ENCODE measurements at regions not wholly inside any gene's neighbourhood (a gene's known extent, or its start where the extent isn't known, plus 50 kb on each side); places are given as distances from the start of the nearest gene placed in this dataset.
"Not testable (repeated sequence)": the region's sequence is repeated elsewhere in the genome, so short reads cannot be mapped to it uniquely, and the experiment has no call there.

GRCh38 chr12:114835031-114835430 is 151.1 kb upstream of the TBX3 start:
- H3K4me3 ChIP-seq (ENCODE audit: low read depth, poor library complexity, severe bottlenecking): no peak overlapping the region
- DNase-seq (ENCODE audit: low spot score in 2 of 2): no peak
- TF ChIP-seq CTCF (IDR thresholded peaks at IDR 0.05) (no peak), POLR2A (IDR thresholded peaks at IDR 0.05) (no peak)
- WGBS, 2 donors: 62 to 80% methylated on average over 2 of the region's 2 CpGs
- intact Hi-C loops (cut with DNase I; ENCODE audit: low total_unique reads): no loop called here

GRCh38 chr12:114834621-114835020 is 150.6 kb upstream of the TBX3 start:
- WGBS, 2 donors: 56 to 58% methylated on average over 3 of the region's 3 CpGs
- intact Hi-C loops (cut with DNase I; ENCODE audit: low total_unique reads): no loop called here
- no peak overlapping the region for H3K4me3 ChIP-seq (ENCODE audit: low read depth, poor library complexity, severe bottlenecking)
- no peak for TF ChIP-seq POLR2A (IDR thresholded peaks at IDR 0.05)
- no peak for TF ChIP-seq CTCF (IDR thresholded peaks at IDR 0.05)
- DNase-seq (ENCODE audit: low spot score in 2 of 2): no peak

DNA sequence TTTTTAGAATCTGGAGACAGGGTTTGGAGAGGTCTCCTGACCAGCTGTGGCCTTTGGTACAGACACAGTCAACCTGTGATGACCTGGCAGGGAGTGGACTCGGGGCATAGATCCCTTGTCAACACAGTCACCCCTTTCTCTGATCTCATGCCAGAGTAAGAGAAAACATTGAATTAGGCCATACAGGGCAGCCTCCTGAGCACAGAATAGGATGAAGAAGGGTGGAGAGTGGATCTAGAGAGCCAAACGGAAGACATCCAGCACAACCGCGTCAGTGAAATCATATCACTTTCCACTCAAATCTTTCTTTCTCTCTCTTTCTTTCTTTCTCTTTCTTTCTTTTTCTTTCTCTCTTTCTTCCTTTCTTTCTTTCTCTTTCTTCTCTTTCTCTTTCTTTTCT is 145.9 kb upstream of the TBX3 start:
- no peak for DNase-seq (ENCODE audit: low spot score in 2 of 2)
- TF ChIP-seq CTCF (IDR thresholded peaks at IDR 0.05) (no peak), POLR2A (IDR thresholded peaks at IDR 0.05) (no peak)
- no peak overlapping the region for H3K4me3 ChIP-seq (ENCODE audit: low read depth, poor library complexity, severe bottlenecking)
- WGBS, 2 donors: 87 to 98% methylated on average over 4 of the region's 4 CpGs
- intact Hi-C loops (cut with DNase I; ENCODE audit: low total_unique reads): no loop called here

DNA sequence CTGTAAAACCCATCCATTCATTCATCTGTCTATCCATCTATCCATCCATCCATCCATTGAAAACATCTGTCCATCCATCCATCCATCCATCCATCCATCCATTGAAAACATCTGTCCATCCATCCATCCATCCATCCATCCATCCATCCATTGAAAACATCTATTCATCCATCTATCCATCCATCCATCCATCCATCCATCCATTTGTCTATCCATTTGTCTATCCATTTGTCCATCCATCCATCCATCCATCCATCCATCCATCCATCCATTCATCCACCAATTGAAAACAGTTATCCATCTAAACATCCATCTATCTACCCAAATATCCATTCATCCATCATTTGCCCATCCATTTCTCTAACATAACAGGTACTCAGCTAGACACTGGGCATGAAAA is 145.3 kb upstream of the TBX3 start:
- DNase-seq (ENCODE audit: low spot score in 2 of 2); H3K4me3 ChIP-seq (ENCODE audit: low read depth, poor library complexity, severe bottlenecking); intact Hi-C loops (cut with DNase I; ENCODE audit: low total_unique reads): not testable (repeated sequence)

DNA sequence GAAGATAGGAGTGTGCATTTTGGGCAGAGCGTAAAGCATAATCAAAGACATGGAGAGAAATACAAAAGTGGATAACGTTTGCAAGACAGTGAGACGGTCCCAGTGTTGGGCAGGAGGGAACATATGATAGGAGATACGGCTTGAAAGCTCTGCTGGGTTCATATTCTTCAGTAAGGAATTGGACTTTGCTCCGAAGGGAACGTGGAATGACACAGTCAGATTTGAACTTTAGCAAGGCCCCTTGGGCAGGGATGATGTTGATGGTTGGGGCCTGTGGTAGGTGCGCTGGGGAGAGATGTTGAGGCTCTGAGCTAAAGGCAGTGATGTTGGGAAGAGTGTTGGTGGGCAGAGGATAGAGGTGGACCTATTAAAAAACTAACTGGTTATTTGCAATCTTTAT is 143.5 kb upstream of the TBX3 start:
- no peak overlapping the region for H3K4me3 ChIP-seq (ENCODE audit: low read depth, poor library complexity, severe bottlenecking)
- WGBS, 2 donors: 93 to 94% methylated on average over 7 of the region's 7 CpGs
- TF ChIP-seq CTCF (IDR thresholded peaks at IDR 0.05) (no peak), POLR2A (IDR thresholded peaks at IDR 0.05) (no peak)
- intact Hi-C loops (cut with DNase I; ENCODE audit: low total_unique reads): no loop called here
- DNase-seq (ENCODE audit: low spot score in 2 of 2): no peak

DNA sequence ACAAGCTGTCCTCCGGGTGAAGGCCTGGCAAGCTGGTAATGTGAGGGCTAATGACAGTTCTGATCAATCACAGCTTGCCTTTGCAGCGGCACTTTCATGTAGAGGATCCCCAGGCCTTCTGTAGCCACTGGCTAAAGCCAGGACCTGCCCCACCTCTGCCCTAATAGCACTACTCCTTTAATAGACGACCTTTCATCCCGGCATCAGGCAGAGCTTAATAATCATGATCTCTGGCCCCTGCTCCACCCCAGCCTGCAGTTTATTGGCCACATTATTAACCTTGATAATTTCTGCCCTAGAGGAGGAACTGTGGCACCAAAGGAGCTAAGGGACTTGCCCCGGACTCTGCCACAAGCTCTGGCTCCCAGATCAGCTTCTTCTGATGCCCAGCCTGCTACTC is 142.3 kb upstream of the TBX3 start:
- DNase-seq (ENCODE audit: low spot score in 2 of 2): no peak
- H3K4me3 ChIP-seq (ENCODE audit: low read depth, poor library complexity, severe bottlenecking): no peak overlapping the region
- WGBS, 2 donors: 79 to 87% methylated on average over 5 of the region's 5 CpGs
- TF ChIP-seq POLR2A (IDR thresholded peaks at IDR 0.05): no peak
- no peak for TF ChIP-seq CTCF (IDR thresholded peaks at IDR 0.05)
- intact Hi-C loops (cut with DNase I; ENCODE audit: low total_unique reads): no loop called here

All from lower leg skin (tissue), 4 donors.